CD14-positive monocyte (primary cell): ENCODE measurements at regions not wholly inside any gene's neighbourhood (a gene's known extent, or its start where the extent isn't known, plus 50 kb on each side); places are given as distances from the start of the nearest gene placed in this dataset.
"Not testable (repeated sequence)": the region's sequence is repeated elsewhere in the genome, so short reads cannot be mapped to it uniquely, and the experiment has no call there.

Experiments used
- DNase-seq, 3 donors: peaks; one replicate each; pipeline ENCODE4 v3.0.0-alpha.2; 2011 to 2022
- H2AFZ ChIP-seq: 2 replicates; pipeline ENCODE4 v1.6.0; 2012; ENCODE audit warnings: mild to moderate bottlenecking, low read depth, low read length, inconsistent platforms; ENCODE audit not compliant: insufficient read depth, poor library complexity, severe bottlenecking
- H3K27ac ChIP-seq, 2 donors: 1 replicate in 1 of 2; 2 replicates in 1 of 2; pipeline ENCODE4 v1.5.1; 2012 to 2013; ENCODE audit warnings: low read length in 2 of 2, control low read depth in 1 of 2, inconsistent platforms in 1 of 2, low read depth in 1 of 2, mild to moderate bottlenecking in 1 of 2
- H3K27me3 ChIP-seq, 2 donors: one replicate each; pipeline versions ENCODE4 v1.6.0 to v1.6.1; 2011 to 2013; ENCODE audit warnings: low read length in 2 of 2; ENCODE audit not compliant: control insufficient read depth in 2 of 2, insufficient read depth in 2 of 2
- H3K36me3 ChIP-seq, 2 donors: replicated peaks in 1 of 2; 1 replicate in 1 of 2; 2 replicates in 1 of 2; pipeline versions ENCODE4 v1.5.1 to v1.6.1; 2012 to 2013; ENCODE audit warnings: low read length in 2 of 2, control low read depth in 1 of 2, inconsistent platforms in 1 of 2, mild to moderate bottlenecking in 1 of 2; ENCODE audit not compliant: insufficient read depth in 2 of 2, control insufficient read depth in 1 of 2
- H3K4me1 ChIP-seq, 2 donors: 1 replicate in 1 of 2; 2 replicates in 1 of 2; pipeline versions ENCODE4 v1.5.1 to v1.6.1; 2012 to 2013; ENCODE audit warnings: low read length in 2 of 2, control low read depth in 1 of 2, inconsistent platforms in 1 of 2, mild to moderate bottlenecking in 1 of 2, moderate library complexity in 1 of 2; ENCODE audit not compliant: insufficient read depth in 2 of 2, control insufficient read depth in 1 of 2
- H3K4me2 ChIP-seq: replicated peaks from 2 replicates; pipeline ENCODE3; 2012; ENCODE audit warnings: low read length, moderate library complexity, mild to moderate bottlenecking; ENCODE audit not compliant: poor library complexity, severe bottlenecking; ENCODE audit errors: extremely low read depth
- H3K4me3 ChIP-seq, 3 experiments: fragments of 200-600 bp in 1 of 3; sonication (generic) in 1 of 3; replicated peaks in 1 of 3; 1 replicate in 2 of 3; 2 replicates in 1 of 3; pipeline ENCODE4 v1.5.1; 2011 to 2013; ENCODE audit warnings: low read length in 3 of 3, mild to moderate bottlenecking in 3 of 3, control low read depth in 2 of 3, low read depth in 2 of 3, inconsistent platforms in 1 of 3, moderate library complexity in 1 of 3
- H3K79me2 ChIP-seq: 2 replicates; pipeline ENCODE4 v1.6.0; 2012; ENCODE audit warnings: mild to moderate bottlenecking, control low read depth, inconsistent platforms, low read length, moderate library complexity; ENCODE audit not compliant: insufficient read depth
- H3K9ac ChIP-seq: 2 replicates; pipeline ENCODE4 v1.6.0; 2017; ENCODE audit warnings: low read length, mild to moderate bottlenecking; ENCODE audit not compliant: insufficient read depth, poor library complexity, severe bottlenecking
- H3K9me3 ChIP-seq, 2 donors: replicated peaks in 1 of 2; 1 replicate in 1 of 2; 2 replicates in 1 of 2; pipeline versions ENCODE4 v1.5.1 to v1.6.1; 2012 to 2013; ENCODE audit warnings: low read length in 2 of 2, control low read depth in 1 of 2; ENCODE audit not compliant: control insufficient read depth in 1 of 2, insufficient read depth in 1 of 2
- H4K20me1 ChIP-seq: 2 replicates; pipeline ENCODE4 v1.6.0; 2012; ENCODE audit warnings: mild to moderate bottlenecking, low read length, control low read depth, moderate library complexity; ENCODE audit not compliant: insufficient read depth
- H3K27ac Mint-ChIP-seq, 7 donors: one replicate each; pipeline ENCODE4 v1.8.0; 2020; ENCODE audit warnings: mild to moderate bottlenecking in 7 of 7, mixed read lengths in 7 of 7, moderate library complexity in 6 of 7, inconsistent platforms in 2 of 7
- H3K27me3 Mint-ChIP-seq, 3 donors: one replicate each; pipeline ENCODE4 v1.8.0; 2021 to 2022; ENCODE audit warnings: low read depth in 3 of 3, mild to moderate bottlenecking in 3 of 3, mixed read lengths in 3 of 3, moderate library complexity in 3 of 3, inconsistent platforms in 1 of 3
- H3K36me3 Mint-ChIP-seq, 2 donors: one replicate each; pipeline ENCODE4 v1.8.0; 2020; ENCODE audit warnings: mixed read lengths in 2 of 2, inconsistent platforms in 1 of 2, mild to moderate bottlenecking in 1 of 2
- H3K4me1 Mint-ChIP-seq: one replicate; pipeline ENCODE4 v1.8.0; 2020; ENCODE audit warnings: mild to moderate bottlenecking, mixed read lengths
- H3K4me3 Mint-ChIP-seq, 2 donors: one replicate each; pipeline ENCODE4 v1.8.0; 2020; ENCODE audit warnings: mild to moderate bottlenecking in 2 of 2, mixed read lengths in 2 of 2, moderate library complexity in 1 of 2
- H3K9me3 Mint-ChIP-seq, 7 donors: one replicate each; pipeline ENCODE4 v1.8.0; 2020 to 2022; ENCODE audit warnings: mixed read lengths in 7 of 7, mild to moderate bottlenecking in 6 of 7, moderate library complexity in 6 of 7, inconsistent platforms in 2 of 7
- WGBS: methylation state at CpG from one replicate; pipeline ENCODE4 v1.1.5; 2013; ENCODE audit warnings: missing lambda C conversion rate; ENCODE audit not compliant: insufficient coverage; 5-methylcytosine and 5-hydroxymethylcytosine counted together
- intact Hi-C, 2 donors: fragments of 100-400 bp; cut with micrococcal nuclease; formaldehyde crosslinking; loops; one replicate each; pipeline versions ENCODE4 v1.15.0 to v1.15.1; 2023
- TF ChIP-seq, protein P1 (sequence below): fragments of 200-600 bp; IDR thresholded peaks from one replicate; pipeline ENCODE4 v1.8.0; 2022; ENCODE audit warnings: antibody characterized with exemption, mild to moderate bottlenecking

DNA sequence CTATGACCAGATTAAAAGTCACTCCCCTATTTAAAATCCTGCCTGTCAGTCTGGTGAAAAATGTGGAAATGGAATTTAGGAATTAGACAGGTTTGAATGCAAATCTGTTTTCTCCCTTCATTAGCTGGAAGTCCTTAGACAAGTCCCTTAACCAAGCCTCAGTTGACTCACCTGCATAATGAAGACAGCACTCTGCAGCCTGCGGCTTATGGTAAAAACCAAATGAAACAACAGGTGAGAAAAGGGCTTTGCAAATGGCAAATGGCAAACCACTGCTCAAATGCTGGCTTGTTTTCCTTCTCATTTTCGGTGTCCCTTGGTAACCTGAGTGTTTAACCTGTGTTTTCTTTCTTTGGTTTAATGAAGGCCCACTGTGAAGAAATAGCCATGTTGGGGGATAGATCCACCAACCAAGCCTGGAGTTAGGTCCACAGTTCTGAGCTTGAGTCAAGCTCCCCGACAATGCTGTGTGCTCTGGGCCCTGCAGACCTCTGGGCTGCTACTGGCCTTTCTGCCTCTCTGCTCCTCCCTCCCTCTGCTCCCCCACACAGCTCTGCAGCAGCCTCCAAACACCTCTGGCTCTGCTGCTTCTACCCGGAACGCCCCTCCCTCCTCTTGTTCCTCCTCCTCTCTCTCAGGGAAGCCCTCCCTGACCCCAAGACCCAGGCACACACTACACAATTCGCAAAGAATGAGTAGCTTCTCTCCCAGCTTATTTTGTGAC lies 641.8 kb downstream of the MATN1 start:
- no peak overlapping the region for H3K4me3 ChIP-seq
- no peak overlapping the region for H2AFZ ChIP-seq
- H4K20me1 ChIP-seq = no peaks in the 10 kb centered on the region
- no peak overlapping the region for H3K4me2 ChIP-seq
- H3K4me1 Mint-ChIP-seq = peaks cover 7% of the 10 kb centered on the region
- H3K4me1 ChIP-seq = no peaks in the 10 kb centered on the region
- H3K36me3 ChIP-seq = no peaks in the 10 kb centered on the region
- WGBS = 72% methylated on average over 6 of the region's 6 CpGs
- H3K27ac Mint-ChIP-seq = no peak overlapping the region
- no peaks in the 10 kb centered on the region for H3K79me2 ChIP-seq
- no peak overlapping the region for H3K9ac ChIP-seq
- H3K27me3 ChIP-seq = no peaks in the 10 kb centered on the region
- TF ChIP-seq, protein P1, sequence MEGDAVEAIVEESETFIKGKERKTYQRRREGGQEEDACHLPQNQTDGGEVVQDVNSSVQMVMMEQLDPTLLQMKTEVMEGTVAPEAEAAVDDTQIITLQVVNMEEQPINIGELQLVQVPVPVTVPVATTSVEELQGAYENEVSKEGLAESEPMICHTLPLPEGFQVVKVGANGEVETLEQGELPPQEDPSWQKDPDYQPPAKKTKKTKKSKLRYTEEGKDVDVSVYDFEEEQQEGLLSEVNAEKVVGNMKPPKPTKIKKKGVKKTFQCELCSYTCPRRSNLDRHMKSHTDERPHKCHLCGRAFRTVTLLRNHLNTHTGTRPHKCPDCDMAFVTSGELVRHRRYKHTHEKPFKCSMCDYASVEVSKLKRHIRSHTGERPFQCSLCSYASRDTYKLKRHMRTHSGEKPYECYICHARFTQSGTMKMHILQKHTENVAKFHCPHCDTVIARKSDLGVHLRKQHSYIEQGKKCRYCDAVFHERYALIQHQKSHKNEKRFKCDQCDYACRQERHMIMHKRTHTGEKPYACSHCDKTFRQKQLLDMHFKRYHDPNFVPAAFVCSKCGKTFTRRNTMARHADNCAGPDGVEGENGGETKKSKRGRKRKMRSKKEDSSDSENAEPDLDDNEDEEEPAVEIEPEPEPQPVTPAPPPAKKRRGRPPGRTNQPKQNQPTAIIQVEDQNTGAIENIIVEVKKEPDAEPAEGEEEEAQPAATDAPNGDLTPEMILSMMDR = no peak
- H3K4me3 Mint-ChIP-seq = no peak overlapping the region
- no peaks in the 10 kb centered on the region for H3K9me3 ChIP-seq
- DNase-seq = no peak
- intact Hi-C loops = loop anchor here (10.0 kb wide), 2 partner anchors 167 to 287 kb away; no protein-coding TSS in a partner anchor
- H3K27ac ChIP-seq = no peak overlapping the region
- H3K9me3 Mint-ChIP-seq = peaks cover 0 to 6% (median 0%) of the 10 kb centered on the region in 7 donors
- peaks cover 9 to 25% (median 10%) of the 10 kb centered on the region in 3 donors for H3K27me3 Mint-ChIP-seq
- H3K36me3 Mint-ChIP-seq = no peaks in the 10 kb centered on the region

DNA sequence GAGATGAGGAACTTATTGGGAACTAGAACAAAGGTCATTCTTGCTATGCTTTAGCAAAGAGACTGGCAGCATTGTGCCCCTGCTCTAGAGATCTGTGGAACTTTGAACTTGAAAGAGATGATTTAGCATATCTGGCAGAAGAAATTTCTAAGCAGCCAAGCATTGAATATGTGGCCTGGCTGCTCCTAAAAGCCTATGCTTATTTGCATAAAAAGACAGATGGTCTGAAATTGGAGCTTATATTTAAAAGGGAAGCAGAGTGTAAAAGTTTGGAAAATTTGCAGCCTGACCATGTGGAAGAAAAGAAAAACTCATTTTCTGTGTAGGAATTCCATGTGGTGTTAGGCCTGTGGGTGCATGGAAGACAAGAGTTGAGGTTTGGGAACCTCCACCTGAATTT lies 647.5 kb downstream of the MATN1 start:
- intact Hi-C loops = not testable (repeated sequence)

More for the DNA sequence above, 647.5 kb downstream of the MATN1 start:
- H3K9me3 ChIP-seq, H3K4me3 ChIP-seq, H2AFZ ChIP-seq, H3K4me3 Mint-ChIP-seq, H3K27me3 ChIP-seq, H3K4me2 ChIP-seq, H3K27ac ChIP-seq, H3K27ac Mint-ChIP-seq, H3K36me3 ChIP-seq, H3K27me3 Mint-ChIP-seq, H3K36me3 Mint-ChIP-seq, H4K20me1 ChIP-seq, DNase-seq, H3K9ac ChIP-seq, H3K79me2 ChIP-seq, H3K4me1 ChIP-seq, H3K4me1 Mint-ChIP-seq: not testable (repeated sequence)
- peaks cover 6 to 11% (median 8%) of the 10 kb centered on the region in 7 donors for H3K9me3 Mint-ChIP-seq
